Stimulated activated CD4-positive, alpha-beta T cell treated with anti-CD3 and anti-CD28 coated beads, Interleukin-4, amount 100 ng/mL, for 4 hours (primary cell): ENCODE measurements at regions not wholly inside any gene's neighbourhood (a gene's known extent, or its start where the extent isn't known, plus 50 kb on each side); places are given as distances from the start of the nearest gene placed in this dataset.
"Not testable (repeated sequence)": the region's sequence is repeated elsewhere in the genome, so short reads cannot be mapped to it uniquely, and the experiment has no call there.

Experiments
- DNase-seq, 2 experiments: peaks; one replicate each; pipeline ENCODE4 v3.0.0-alpha.2; 2020

DNA sequence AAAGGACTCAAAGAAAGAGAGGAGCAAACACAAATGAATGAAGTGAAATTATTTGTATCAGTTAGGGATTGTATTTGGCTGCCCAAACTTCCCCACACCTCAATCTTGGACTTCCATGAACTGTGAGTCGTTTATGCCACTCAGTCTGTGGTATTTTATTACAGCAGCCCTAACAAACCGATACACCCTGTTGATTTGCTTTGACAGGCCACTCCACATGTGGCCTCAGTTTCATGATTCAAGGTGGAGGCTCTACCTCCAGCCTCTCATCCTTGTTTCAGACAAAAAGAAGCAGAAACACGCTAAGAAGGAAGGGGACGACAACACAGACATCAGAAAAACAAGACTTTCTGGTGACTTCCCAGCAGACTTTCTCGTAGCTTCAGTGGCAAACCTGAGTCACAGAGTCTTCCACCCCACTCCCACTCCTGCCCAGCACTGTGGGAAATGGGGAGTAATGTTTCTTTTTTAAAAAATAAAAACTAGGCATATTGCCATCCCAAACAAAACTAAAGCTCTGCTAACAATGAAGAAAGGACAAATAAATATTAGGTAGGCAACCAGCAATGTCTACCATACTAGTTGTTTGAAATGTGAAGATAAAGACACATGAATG lies 52.2 kb upstream of the ABCA1 start:
- no peak for DNase-seq

- no peak for DNase-seq
These were observed 53.7 kb upstream of the ABCA1 start for GRCh38 chr9:104981543-104982129.

- DNase-seq: no peak
These were observed 54.6 kb upstream of the ABCA1 start for GRCh38 chr9:104982543-104982942.

GRCh38 chr9:104983491-104983890 lies 55.5 kb upstream of the ABCA1 start:
- DNase-seq: no peak

DNA sequence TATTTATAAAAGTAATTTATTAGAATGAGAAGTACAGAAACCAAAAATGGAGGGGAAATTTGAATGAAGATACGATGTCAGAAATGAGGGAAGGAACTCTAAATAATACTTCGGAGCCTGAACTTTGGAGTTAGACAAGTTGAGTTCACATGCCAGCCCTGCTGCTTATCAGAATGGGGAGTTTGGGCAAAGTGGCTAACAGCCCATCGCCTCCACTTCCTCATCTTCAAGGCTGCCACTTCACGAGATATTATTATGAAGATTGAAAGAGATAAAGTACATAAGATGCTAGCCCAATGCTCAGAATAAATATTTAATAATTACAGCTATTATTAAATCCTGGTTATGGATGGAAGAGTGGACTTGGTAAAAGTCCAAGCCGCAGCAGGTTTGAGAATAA lies 56.2 kb upstream of the ABCA1 start:
- DNase-seq: no peak

- DNase-seq: no peak
These were observed 56.6 kb upstream of the ABCA1 start for GRCh38 chr9:104984542-104984941.

GRCh38 chr9:104984948-104985347 lies 57.0 kb upstream of the ABCA1 start:
- no peak for DNase-seq

GRCh38 chr9:104986096-104986495 lies 58.1 kb upstream of the ABCA1 start:
- no peak for DNase-seq

- no peak for DNase-seq
These were observed 59.8 kb upstream of the ABCA1 start for GRCh38 chr9:104987743-104988142.

GRCh38 chr9:104988539-104988938 lies 60.6 kb upstream of the ABCA1 start:
- DNase-seq: no peak

DNA sequence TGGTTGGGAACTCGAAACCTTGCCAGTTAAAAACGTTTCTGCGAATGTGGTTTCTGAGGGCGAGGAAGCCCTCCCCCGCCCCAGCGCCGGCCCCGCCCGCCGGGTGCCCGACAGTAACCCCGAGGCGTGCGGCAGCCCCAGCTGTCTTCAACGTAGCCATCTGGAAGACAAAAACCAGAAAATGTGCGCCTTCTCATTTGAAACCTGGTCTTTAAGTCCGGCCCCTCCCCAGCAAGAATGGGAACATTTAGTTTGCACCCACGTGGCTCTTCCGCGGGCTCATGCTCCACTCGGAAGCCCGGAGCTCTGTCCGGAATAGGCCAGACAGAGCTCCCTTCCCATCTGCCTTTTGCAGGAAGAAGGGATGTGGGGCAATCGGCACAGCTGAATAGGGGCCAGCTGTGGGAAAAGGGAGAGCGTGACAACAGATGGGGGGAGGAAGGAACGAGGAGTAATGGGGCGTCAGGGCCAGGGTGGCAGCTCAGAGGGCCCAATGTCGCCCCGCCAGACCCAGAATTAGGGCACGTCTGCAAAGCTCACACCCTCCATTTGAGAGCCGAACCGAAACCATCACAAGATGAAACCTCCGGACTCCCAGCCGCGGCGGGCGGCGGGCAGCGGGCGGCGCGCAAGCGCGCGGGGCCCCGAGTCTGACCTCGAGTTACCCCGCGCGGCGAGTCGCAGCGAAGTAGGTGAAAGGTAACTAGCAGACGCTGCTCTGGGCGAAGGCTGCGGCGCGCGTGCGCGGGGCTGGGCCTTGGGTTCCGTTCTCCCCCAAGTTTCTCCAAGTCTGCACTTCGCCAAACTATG lies 63.4 kb upstream of the ABCA1 start:
- peak; percentile 74 to 78 for DNase-seq

DNA sequence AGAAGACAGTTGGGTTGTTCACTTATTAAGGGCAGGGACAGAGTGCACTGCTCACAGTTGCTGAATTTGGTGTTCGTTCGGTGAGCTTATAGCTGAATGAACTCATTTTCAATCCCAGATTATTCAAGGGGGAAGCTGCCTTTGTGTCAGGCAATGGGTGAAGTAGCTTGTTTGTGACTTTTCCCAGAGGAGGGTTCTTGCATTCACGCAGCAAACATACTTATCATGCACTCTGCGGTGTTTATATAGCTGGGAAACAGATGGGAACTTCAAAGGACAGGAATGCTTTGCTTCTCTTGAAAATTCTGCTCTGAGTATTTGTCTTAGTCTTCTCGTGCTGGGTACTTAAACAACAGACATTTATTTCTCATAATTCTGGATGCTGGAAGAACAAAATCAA lies 64.7 kb upstream of the ABCA1 start:
- DNase-seq: no peak

- DNase-seq: no peak
These were observed 65.5 kb upstream of the ABCA1 start for GRCh38 chr9:104993291-104993963.

DNA sequence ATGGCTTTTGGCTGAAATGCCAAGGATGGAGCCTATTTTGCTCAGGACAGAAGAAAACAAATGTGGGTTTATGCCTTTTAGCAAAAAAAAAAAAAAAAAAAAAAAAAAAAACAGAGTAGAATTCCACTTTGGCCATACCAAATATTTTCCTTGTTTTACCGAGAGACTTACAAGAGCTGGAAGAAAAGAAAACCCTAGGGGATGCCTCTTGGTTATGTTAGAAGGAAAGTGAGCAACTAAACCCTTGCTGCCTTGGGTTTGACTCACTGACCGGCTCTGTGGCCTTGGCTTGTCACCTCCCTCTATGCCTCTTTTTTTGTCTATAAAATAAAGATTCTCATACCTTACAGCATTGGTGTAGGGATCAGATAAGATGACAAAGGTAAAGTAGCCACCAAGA lies 69.6 kb upstream of the ABCA1 start:
- no peak for DNase-seq

GRCh38 chr9:104999136-104999535 lies 71.2 kb upstream of the ABCA1 start:
- DNase-seq: no peak

DNA sequence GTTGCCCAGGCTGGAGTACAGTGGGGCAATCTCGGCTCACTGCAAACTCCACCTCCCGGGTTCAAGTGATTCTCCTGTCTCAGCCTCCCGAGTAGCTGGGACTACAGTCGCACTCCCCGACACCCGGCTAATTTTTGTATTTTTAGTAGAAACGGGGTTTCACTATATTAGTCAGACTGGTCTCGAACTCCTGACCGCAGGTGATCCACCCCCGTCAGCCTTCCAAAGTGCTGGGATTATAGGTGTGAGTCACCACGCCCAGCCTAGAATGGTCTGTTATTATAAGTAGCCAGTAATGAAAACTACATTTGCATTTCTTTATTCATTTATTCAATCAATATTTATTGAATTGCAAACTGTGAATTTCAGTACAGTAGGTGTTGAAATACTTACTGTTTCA lies 72.6 kb upstream of the ABCA1 start:
- not testable (repeated sequence) for DNase-seq

DNA sequence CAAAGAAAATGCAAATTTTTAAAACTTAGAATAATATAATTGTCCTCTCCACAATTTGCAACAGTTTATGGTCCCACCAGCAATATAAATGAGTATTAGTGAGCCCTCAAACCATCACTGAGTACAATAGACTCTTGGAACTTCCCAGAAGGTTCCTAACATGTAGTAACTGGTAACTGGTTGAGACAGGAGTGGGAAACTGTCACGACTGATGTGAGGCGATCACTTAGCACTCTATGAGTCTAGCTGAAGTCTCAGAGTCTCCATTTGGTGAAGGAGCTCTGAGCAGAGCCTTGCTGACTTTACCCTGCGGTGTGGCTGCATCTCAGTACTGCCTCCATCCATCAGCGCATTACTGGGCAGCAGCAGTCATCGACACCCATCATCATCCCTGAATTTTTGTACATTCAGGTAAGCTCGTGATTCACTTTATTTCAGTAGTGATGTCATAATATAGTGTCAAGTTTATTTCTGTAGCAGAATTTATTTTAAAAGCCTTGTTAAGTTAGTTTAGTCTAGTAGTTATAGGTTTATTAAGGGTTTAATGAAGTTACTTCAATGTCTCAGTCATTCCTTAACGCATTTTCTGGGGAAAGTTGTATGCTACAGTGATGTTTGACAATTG lies 76.6 kb upstream of the ABCA1 start:
- DNase-seq: no peak

DNA sequence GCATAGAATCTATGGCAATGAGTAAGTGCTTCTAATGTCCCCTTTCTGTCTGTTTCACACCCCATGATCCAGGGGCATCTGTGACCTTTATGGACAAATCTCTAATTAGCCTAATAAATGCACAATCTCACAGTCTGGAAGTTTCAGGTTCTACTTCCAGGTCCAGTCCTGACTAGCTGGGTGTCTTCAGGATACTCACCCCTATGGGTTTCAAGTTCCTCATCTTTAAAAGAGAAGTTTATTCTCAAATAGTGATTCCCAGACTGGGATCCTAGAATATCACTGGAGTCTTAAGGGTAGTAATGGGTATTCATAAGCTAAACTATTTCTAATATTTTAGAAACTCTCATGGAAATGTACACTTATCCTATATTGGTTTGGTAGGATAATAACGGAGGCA lies 77.2 kb upstream of the ABCA1 start:
- no peak for DNase-seq

GRCh38 chr9:105006514-105006913 lies 78.6 kb upstream of the ABCA1 start:
- DNase-seq: no peak

DNA sequence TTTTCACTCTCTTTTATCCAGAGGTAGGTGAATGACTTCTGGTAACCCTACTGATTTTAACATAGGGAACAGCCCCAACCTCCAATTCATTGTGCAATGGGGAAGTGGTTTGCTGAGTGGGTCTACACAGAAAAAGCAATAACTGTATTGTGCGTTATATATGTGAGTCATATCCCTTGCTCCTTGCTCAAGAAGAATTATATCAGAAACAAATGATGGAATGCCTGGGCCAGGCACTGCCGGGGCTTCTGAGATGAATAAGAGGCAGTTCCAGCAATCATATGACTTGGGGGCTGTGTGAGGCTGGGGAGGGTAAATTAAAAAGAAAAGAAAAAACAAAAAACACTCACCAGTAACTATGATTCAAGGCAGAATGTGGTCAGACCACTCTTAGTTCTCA lies 79.2 kb upstream of the ABCA1 start:
- no peak for DNase-seq

DNA sequence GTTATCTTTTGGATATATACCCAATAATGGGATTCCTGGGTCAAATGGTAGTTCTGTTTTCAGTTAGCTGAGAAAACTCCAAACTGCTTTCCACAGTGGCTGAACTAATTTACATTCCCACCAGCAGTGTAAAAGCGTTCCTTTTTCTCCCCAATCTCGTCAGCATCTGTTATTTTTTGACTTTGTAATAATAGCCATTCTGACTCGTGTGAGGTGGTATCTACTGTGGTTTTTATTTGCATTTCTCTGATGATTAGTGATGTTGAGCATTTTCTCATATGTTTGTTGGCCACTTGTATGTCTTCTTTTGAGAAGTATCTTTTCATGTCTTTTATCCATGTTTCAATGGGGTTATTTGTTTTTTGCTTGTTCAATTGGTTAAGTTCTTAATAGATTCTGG lies 82.1 kb upstream of the ABCA1 start:
- not testable (repeated sequence) for DNase-seq

GRCh38 chr9:105021917-105022316 lies 94.0 kb upstream of the ABCA1 start:
- no peak for DNase-seq

- DNase-seq: not testable (repeated sequence)
These were observed 94.6 kb upstream of the ABCA1 start for GRCh38 chr9:105022545-105022944.
